ENCODE measurements at regions not wholly inside any gene's neighbourhood (a gene's known extent, or its start where the extent isn't known, plus 50 kb on each side); places are given as distances from the start of the nearest gene placed in this dataset.

DNA sequence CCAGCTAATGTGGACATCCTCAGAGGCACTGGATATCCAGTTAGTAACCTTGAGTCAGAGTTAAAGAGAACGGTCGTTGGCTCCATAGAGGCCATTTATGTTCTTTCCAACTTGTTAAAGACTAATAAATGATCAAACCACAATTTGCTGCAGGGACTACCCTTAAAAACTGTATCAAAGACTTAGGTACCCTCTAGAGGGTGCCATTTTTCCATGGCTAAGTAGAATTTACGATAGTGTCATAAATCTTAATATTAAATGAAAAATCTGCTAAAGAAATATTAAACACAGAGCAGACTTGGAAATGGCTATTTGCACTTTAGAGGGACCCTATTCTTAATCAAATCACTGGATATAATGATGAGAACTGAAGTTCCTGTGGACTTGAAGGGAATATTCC, 685.2 kb upstream of the CHORDC1 start:
- no peak for DNase-seq
- Histone ChIP-seq H3K4me1 (no peaks in the 10 kb centered on the region), H3K27me3 (no peaks in the 10 kb centered on the region), H3K27ac (no peak overlapping the region), H3K36me3 (no peaks in the 10 kb centered on the region), H3K9me3 (no peaks in the 10 kb centered on the region), H3K9ac (ENCODE audit: low read depth in 2 of 2, low read length in 2 of 2) (no peak overlapping the region), H3K4me3 (no peak overlapping the region)
- TF ChIP-seq, protein P1, sequence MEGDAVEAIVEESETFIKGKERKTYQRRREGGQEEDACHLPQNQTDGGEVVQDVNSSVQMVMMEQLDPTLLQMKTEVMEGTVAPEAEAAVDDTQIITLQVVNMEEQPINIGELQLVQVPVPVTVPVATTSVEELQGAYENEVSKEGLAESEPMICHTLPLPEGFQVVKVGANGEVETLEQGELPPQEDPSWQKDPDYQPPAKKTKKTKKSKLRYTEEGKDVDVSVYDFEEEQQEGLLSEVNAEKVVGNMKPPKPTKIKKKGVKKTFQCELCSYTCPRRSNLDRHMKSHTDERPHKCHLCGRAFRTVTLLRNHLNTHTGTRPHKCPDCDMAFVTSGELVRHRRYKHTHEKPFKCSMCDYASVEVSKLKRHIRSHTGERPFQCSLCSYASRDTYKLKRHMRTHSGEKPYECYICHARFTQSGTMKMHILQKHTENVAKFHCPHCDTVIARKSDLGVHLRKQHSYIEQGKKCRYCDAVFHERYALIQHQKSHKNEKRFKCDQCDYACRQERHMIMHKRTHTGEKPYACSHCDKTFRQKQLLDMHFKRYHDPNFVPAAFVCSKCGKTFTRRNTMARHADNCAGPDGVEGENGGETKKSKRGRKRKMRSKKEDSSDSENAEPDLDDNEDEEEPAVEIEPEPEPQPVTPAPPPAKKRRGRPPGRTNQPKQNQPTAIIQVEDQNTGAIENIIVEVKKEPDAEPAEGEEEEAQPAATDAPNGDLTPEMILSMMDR (IDR thresholded peaks at IDR 0.05) = no peak
- intact Hi-C loops (cut with DNase I) = no loop called here

DNA sequence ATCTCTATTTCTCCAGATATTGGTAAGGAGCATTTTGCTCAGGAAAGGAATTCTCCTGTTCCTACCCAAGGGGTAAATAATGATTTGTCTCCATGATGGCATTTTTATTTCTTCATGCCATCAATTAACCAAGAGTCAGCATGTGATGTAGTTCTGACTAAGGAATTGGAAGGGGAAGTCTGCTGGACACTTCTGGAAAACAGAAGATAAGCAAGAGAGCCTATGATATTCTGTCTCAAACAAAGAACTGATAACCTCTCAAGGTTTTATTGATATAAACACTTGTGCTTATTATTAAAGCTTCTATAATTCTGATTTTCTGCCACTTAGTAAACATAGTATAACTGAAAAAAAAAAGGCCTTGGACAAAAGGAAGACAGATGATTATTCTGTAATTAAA, 673.0 kb upstream of the CHORDC1 start:
- no peak for DNase-seq
- intact Hi-C loops (cut with DNase I) = no loop called here
- Histone ChIP-seq H3K27ac (no peak overlapping the region), H3K27me3 (no peaks in the 10 kb centered on the region), H3K9me3 (no peaks in the 10 kb centered on the region), H3K9ac (ENCODE audit: low read depth in 2 of 2, low read length in 2 of 2) (no peak overlapping the region), H3K36me3 (no peaks in the 10 kb centered on the region), H3K4me1 (no peaks in the 10 kb centered on the region), H3K4me3 (no peak overlapping the region)
- TF ChIP-seq, protein P1 (IDR thresholded peaks at IDR 0.05) = no peak

DNA sequence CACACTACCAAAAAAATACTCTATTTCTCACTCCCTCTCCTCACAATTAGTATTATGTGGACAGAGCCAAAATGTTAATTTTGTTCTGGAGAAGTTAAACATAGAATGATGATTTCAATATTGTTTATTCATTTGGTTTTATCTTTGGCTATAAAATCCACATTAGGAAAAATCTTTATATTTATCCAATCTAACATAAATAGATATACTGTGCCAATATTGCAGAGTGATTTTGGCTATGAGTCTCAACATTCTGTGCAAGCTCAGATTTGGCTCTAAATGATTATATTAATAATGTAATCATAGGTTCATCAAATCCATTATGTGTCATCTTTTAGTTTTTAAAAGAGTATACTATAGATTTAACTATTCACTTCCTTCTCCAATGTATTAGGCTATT, 667.5 kb upstream of the CHORDC1 start:
- DNase-seq = no peak
- TF ChIP-seq, protein P1 (IDR thresholded peaks at IDR 0.05) = no peak
- no peaks in the 10 kb centered on the region for H3K27me3 ChIP-seq
- no peak overlapping the region for H3K4me3 ChIP-seq
- no peak overlapping the region for H3K27ac ChIP-seq
- H3K4me1 ChIP-seq = no peaks in the 10 kb centered on the region
- H3K9ac ChIP-seq (ENCODE audit: low read depth in 2 of 2, low read length in 2 of 2) = no peak overlapping the region
- intact Hi-C loops (cut with DNase I) = no loop called here
- H3K36me3 ChIP-seq = no peaks in the 10 kb centered on the region
- H3K9me3 ChIP-seq = no peaks in the 10 kb centered on the region

DNA sequence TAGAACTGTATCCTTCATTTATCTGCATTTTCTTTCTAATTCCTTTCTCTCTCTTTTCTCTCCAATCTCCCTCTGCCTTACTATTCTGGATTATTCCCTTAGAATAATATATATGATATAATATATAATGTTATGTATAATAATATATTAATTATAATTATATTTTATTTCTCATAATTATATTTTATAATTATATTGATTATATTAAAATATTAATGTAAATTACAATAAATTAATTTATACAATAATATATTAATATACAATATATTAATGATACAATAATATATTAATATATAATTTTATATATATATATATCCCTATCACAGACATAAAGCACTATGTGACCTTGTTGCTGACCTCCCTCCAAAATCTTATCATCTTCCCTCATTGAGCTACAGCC, 661.3 kb upstream of the CHORDC1 start:
- no peaks in the 10 kb centered on the region for H3K4me1 ChIP-seq
- H3K9ac ChIP-seq (ENCODE audit: low read depth in 2 of 2, low read length in 2 of 2) = no peak overlapping the region
- intact Hi-C loops (cut with DNase I) = no loop called here
- DNase-seq = no peak
- H3K36me3 ChIP-seq = no peaks in the 10 kb centered on the region
- TF ChIP-seq, protein P1 (IDR thresholded peaks at IDR 0.05) = no peak
- no peak overlapping the region for H3K4me3 ChIP-seq
- no peaks in the 10 kb centered on the region for H3K27me3 ChIP-seq
- H3K9me3 ChIP-seq = no peaks in the 10 kb centered on the region
- no peak overlapping the region for H3K27ac ChIP-seq

DNA sequence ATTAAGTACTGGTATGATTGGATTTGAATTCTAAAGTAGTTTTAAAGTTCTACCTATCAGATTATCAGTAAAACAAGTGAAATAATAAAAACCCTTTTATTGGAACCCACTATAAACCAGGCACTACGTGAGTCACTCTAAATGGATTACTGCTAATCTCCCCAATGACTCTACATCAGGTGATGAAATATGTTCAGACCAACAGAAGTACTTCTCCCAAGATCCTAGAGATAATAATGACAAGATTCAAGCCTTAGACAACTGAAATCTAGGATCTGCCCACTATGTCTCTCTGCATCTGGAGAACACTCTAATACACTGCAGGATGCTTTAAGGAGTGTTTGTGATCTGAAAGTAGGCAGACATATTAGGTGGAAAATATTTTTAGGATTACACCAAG, 652.1 kb upstream of the CHORDC1 start:
- intact Hi-C loops (cut with DNase I) = no loop called here
- H3K9me3 ChIP-seq = peaks cover 4% of the 10 kb centered on the region
- H3K4me3 ChIP-seq = no peak overlapping the region

More for the DNA sequence above, 652.1 kb upstream of the CHORDC1 start:
- Histone ChIP-seq H3K36me3 (no peaks in the 10 kb centered on the region), H3K27me3 (no peaks in the 10 kb centered on the region), H3K4me1 (no peaks in the 10 kb centered on the region), H3K9ac (ENCODE audit: low read depth in 2 of 2, low read length in 2 of 2) (no peak overlapping the region), H3K27ac (no peak overlapping the region)
- no peak for DNase-seq
- TF ChIP-seq, protein P1 (IDR thresholded peaks at IDR 0.05) = no peak
